ENCODE measurements at regions not wholly inside any gene's neighbourhood (a gene's known extent, or its start where the extent isn't known, plus 50 kb on each side); places are given as distances from the start of the nearest gene placed in this dataset.

DNA sequence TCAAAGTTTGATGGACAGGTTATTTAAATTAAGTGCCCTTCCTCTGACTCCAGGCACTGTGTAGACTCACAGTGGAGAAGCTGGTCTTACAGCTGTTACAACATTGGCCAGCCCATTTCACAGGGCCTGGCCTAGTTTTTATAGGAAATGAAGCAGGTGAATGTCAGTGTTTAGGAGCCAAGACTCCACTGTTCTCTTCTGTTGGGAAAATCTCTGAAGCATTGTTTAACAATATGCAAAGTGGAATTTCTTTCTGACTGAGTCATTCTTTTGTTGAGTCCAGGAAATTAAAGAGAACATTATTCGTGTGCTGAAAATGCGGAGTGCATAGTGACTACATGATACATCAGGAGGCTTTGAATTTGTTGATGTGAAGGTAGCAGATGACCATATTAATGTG, 64.7 kb downstream of the ARRDC4 start:
- no peak for FAIRE-seq
- DNase-seq (ENCODE audit: low spot score in 2 of 2): no peak

DNA sequence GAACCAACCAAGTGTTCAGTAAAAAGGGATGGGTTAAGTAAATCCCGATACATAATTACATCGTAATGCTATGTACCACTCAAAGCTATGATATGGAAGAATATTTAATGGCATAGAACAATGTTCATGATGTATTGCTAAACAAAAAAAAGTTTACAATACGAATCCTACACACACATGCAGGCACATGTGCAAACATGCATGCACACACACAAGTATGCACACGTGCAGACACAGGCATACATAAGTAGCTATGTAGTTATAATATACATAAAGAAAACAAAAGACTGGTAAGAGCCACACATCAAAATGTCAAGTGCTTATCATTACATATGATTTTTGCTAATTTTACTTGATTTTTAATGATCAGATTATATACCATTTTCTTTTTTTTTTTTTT, 74.2 kb downstream of the ARRDC4 start:
- DNase-seq (ENCODE audit: low spot score in 2 of 2) (no peak), FAIRE-seq (no peak)

DNA sequence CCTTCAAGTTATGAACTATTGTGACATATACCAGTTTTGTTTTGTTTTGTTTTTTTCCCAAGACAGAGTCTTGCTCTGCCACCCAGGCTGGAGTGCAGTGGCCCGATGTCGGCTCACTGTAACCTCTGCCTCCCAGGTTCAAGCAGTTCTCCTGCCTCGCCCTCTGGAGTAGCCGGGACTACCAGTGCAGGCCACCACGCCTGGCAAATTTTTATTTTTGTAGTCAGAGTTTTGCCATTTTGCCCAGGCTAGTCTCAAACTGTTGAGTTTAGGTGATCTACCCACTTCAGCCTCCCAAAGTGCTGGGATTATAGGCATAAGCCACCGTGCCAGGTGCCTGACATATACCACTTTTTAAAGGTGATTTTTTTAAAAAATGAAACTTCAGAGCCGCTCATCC, 74.6 kb downstream of the ARRDC4 start:
- DNase-seq (ENCODE audit: low spot score in 2 of 2) (no peak), FAIRE-seq (no peak)

DNA sequence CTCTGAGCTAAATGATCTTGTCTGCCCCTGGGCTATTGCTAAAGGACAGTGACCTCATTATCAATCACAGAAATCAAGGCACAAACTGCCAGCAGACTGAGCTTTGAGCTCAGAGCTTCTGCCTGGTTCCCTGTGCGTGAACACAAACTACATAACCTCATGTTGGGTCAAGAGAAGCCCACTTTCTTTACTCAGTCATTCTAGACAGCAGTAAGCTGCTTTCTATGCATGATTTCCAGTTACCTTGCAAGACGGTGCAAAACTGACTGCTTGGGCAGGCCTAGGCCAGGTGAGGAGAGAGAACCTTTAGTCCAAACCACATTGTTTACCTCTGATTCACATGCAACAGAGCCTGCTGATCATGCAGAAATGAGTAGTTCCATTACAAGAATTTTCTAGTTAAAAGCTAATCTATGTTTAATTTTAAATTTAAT, 75.1 kb downstream of the ARRDC4 start:
- FAIRE-seq (no peak), DNase-seq (ENCODE audit: low spot score in 2 of 2) (no peak)

DNA sequence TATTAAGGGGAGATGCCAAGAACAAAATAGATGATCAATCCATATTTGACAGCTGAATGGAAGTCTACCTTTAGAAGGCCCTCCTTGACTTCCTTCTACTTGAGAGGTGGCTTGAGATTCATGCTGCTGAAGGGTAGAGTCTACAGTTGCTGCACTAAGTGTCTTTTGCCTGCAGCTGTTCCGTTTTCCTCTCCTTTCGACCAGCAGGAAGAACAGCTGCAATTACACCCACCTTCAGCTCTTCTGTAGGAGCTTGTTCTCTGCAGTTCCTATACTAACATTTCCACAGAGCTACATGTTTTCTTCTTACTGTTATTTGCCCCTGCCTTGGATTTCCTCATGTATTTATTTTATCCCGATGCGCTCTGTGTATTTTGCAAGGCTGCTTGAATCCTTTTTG, 79.1 kb downstream of the ARRDC4 start:
- FAIRE-seq: no peak
- DNase-seq (ENCODE audit: low spot score in 2 of 2): no peak

DNA sequence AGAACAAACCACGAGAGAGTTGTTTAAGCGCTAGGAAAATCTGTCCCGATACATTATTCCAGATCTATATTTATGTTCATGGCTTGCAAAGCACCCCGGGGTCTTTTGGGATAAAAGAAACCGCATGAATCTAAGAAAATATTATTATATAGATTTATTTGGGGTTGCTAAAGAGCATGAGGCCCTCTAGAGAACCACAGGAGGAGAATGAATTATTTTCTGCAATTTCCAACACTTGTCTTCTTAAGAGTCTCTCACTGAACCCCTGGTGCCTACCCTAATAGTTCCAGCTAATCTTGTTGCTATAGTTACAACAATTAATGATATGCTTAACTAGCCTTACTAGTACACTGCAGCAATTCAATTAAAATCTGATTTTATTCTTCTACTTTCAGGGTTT, 79.6 kb downstream of the ARRDC4 start:
- no peak for DNase-seq (ENCODE audit: low spot score in 2 of 2)
- FAIRE-seq: no peak

DNA sequence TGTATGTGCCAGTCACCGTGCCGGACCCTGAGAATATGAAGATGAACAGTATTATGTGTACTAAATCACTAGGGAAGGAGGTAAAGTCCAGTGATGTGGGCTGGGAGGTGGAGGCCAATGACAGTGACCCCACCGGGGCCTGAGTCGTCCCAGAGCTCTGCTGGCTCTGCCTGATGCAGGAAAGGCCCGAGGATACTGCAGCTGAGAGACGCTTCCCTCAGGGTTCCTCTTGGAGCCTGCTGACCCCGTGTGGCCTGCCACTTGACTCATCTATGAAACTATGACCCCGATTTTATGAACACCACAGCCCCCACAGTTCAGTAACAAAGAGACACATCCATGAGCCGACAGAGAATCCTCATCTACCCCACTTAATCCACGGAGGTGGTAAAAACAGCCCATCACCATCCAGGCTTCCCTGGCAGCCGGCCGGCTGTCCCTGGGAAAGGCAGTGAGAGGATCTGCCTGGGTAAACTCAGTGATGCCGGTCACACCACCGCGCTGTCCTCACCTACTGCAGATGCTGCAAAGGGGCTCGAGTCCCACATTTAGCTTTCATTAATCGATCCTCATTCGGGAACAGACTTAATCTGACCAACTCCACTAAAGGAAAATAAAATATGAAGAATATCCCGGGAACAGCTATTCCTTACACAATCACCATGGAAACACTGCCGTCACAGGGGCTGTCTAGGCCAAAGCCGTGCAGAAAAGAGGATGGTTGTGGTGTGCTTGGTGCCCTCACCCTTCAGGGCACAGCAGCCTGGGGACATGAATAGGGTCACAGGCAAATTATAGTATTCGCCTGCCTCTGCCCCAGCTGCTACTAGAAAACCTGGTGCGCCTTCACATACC, 82.9 kb downstream of the ARRDC4 start:
- DNase-seq (ENCODE audit: low spot score in 2 of 2): no peak
- FAIRE-seq: no peak

DNA sequence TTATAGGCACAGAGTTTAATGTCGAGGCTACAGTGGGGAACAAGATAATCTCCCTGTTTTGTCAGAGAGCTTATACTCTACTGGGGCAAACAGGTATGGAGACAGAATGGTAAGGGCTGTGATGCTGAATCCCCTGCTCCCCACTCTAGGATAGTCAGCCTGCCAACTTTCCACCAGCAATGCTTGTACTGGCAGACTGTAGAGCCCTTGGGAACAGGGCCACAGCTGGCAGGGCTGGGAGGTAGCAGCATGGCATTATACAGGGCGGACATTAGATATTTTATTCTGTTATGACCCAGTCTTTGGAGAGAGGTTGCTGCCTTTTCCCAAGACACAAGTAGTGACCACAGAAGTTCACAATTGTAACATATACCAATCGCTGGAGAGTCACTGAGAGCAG, 91.2 kb downstream of the ARRDC4 start:
- FAIRE-seq: no peak
- DNase-seq (ENCODE audit: low spot score in 2 of 2): no peak

DNA sequence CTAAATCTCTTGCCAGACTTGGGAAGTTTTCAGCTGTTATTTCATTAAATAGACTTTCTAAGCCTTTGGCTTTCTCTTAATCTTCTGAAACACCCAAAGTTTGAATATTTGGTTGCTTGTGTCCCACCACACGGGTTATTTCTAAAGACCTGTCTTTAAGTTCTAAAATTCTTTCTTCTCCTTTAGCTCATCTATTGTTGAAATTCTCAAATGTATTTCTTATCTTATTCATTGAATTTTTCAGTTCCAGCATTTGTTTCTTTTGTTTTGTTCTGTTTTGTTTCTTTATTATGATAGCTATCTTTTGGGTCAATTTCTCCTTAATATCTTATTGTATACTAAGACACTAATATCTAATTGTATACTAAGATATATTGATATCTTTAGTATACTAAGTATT, 97.0 kb downstream of the ARRDC4 start:
- peak; percentile 74 for FAIRE-seq

DNA sequence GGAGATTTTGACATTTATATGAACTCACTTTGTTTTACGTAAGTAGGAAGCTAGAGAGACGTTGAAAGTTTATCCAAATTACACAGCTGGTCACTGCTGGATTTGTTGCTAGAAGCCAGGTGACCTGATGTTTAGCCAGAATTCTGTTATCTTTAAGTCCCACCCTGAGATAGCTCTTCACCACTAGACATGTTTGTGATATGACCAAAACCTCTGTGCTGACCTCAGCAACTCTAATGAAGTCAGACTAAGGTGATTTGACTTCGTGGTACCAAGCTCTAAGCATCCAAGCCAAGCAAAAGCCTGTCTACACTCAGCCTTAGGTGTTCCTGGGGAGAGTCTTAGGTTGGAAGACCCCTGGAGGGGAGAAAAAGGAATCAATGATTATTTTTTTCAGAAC, 102.4 kb downstream of the ARRDC4 start:
- FAIRE-seq (no peak), DNase-seq (ENCODE audit: low spot score in 2 of 2) (no peak)

More for the DNA sequence above, 97.0 kb downstream of the ARRDC4 start:
- no peak for DNase-seq (ENCODE audit: low spot score in 2 of 2)

DNA sequence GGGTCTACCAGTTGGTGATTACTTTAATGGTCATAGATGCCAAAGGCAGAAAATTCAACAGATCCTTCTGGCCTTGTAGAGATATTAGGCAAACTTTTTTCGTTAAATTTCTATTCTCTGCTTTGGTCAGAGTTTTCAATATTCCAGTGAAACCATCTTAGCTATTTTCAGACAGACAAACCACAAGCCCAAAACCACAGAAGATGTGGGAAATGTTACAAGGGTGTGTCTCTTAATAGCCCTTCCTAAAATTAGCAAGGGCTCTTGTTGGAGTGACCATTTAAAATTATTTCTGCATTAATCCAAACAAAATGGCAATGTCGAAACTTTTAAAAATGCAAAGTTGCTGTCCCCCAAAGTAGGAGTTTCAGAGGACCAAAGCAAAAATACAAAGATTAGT, 102.8 kb downstream of the ARRDC4 start:
- DNase-seq (ENCODE audit: low spot score in 2 of 2) (no peak), FAIRE-seq (no peak)

DNA sequence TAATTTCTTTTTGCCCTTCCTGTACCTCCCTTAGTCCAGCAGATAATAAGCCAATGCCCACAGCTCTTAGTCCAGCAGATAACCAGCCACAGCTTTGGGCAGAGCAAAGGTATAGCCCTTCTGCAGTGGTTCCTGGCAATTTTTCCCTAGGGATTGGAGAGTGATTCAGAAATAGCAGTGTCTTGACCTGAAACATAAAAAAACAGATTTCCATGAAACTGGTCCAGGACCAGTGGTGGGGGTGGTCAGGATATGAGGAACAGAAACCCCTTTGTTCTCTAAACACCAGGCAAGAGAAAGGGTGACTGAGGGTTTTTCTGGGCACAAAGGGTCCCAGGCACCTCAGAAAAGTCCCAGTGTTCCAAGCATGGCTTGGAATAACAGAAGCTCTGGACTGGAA, 103.4 kb downstream of the ARRDC4 start:
- no peak for FAIRE-seq
- DNase-seq (ENCODE audit: low spot score in 2 of 2): no peak

DNA sequence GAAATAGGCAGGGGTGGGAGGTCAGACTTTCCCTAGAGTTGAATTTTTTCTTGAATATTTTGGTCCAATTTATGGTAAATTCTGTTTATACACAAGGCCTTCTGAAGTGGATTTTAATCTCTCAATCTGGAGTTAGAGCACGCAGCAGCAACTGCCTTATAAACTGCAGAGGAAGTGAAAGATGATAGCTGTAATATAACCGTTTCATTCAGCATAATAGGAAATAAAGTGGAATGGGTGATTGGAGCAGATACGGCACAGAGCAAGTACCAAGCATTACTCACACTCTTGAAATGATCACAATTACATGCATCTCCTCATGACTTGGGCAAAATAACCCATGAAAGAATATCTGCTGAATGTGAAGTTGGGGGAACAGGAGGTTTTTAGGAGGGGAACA, 106.8 kb downstream of the ARRDC4 start:
- FAIRE-seq (no peak), DNase-seq (ENCODE audit: low spot score in 2 of 2) (no peak)

DNA sequence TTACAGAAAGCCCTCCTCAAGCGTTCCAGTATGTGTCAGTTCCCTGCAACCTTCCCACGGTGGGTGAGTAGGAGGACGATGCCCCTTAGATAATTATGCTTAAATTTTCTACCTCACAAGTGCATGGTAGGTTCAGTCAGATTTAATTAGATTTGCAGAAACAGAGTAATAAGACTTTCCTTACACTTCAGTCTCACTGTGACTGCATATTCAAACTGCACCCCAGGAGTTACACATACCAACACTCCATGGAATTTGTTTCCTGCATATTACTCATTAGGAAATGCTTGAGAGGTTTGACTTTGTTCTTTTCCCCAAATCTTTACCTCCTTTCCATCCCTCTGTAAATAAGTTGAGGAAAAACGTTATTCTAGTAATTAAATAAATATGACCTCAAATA, 108.8 kb downstream of the ARRDC4 start:
- DNase-seq (ENCODE audit: low spot score in 2 of 2): no peak
- FAIRE-seq: no peak

DNA sequence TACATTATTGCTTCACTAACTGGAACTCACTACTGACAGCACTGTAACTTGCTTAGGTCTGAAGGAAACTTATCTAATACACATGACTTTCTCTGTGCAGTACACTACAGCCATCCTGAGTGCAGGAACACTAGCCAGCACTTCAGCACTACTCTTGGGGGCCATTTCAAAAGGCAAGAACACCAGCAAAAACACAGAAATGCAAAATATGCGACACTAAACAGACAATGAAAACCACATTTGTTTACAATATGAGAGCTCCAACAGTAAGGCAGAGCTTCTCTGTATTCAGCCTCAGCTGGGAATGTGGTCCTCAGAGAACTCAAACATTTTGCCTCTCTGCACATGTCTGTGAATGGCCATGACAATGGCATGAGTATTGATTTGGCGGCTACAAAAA, 109.6 kb downstream of the ARRDC4 start:
- FAIRE-seq (no peak), DNase-seq (ENCODE audit: low spot score in 2 of 2) (no peak)

DNA sequence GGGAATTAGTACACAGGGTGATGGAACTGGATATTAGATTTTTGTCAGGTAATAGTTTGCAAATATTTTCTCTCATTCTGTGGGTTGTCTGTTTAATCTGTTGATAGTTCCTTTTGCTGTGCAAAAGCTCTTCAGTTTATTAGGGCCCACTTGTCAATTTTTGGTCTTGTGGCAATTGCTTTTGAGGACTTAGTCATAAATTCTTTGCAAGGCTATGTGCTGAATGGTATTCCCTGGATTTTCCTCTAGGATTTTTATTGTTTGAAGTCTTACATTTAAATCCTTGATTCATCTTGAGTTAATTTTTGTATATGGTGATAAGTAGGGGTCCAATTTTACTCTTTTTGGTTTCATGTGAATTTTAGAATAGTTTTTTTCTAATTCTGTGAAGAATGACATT, 111.3 kb downstream of the ARRDC4 start:
- FAIRE-seq: no peak

DNA sequence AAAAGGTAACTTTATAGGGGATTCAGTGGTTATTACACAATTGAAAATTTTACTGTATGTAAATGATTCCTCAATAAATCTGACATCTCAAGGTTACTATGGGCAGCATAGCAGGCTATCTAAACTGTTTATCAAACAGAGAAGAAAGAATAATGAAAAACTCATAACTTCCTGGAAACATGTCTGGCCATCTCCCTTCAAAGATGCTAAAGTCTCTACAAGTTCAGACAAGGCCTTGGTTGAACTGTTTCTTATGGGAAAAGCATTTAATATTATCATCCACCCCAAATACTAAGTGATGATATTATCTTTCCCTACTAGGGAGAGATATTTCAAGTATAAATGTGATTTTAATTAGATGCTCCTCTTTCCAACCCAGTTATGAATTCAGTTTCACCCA, 114.9 kb downstream of the ARRDC4 start:
- FAIRE-seq: no peak

More for the DNA sequence above, 111.3 kb downstream of the ARRDC4 start:
- no peak for DNase-seq (ENCODE audit: low spot score in 2 of 2)

DNA sequence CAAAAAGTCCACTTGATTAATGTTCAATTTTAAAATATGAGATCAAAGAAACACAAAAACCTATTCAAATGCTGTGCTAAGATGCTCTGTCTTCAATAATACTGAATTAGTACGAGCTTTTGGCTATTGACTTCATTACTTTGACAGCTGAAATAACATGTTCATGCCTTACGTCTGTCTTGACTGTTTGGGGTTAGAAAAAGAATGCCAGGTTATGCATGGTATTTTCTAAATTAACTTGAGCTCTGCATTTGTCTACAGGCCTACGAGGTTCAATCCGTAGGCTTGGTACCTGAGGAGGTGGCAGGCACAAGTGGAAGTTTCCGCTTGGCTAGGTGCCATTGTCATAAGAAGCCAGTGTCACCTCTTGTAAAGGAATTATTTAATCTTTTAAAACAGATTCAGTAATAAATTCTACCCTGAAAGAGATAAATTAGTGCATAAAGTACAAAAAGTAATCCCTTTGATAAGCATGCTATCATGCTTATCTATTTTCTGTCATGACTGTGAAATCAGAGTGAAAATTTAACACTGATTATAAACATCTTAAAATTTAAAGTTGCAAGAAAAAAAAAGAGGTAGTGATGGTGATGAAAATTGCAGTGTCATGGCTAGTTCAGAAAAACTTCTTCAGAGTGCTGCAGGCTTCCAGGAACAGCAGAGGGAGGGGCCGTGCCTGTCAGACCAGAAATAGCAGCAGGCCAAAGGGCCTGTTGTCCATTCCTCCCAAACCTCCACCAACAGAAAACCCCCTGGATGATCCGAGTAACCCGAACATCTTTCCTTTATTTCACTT, 115.7 kb downstream of the ARRDC4 start:
- DNase-seq (ENCODE audit: low spot score in 2 of 2) (no peak), FAIRE-seq (no peak)

More for the DNA sequence above, 114.9 kb downstream of the ARRDC4 start:
- no peak for DNase-seq (ENCODE audit: low spot score in 2 of 2)

DNA sequence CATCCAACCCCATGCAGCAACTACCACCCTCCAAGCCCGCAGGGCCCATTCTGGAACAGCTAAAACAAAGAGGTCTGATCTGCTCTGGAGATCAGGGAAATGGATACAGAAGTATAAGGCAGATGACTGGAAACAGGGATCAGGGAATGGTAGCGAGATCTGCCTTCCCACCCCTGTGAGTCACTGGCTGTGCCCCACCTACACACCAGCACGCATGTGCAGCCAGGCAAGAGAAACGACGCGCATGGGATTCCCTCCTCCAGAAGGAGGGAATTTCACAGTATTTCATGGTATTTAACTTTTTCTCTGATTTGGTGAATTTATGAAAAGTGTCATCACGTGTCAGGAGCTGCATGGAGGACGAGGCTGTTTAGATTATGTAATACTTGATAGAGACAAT, 116.7 kb downstream of the ARRDC4 start:
- DNase-seq (ENCODE audit: low spot score in 2 of 2) (no peak), FAIRE-seq (no peak)

DNA sequence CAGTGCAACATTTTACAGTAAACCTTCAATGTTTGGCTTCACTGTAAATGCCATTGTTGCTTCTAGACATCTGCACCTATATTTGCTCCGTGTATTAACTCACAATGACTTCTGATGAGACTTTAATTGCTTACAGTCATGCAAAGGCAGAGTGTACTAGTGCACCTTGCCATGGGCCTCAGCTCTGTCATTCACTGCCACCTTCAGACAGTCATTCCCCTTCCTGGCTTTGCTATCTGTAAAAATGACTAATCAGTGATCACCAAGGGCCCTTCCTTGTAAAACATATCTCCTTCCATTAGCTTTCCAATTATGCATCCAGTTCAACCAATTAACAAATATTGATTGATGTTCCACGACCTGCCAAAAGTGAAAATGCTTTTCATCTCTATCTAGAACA, 120.3 kb downstream of the ARRDC4 start:
- FAIRE-seq (no peak), DNase-seq (ENCODE audit: low spot score in 2 of 2) (no peak)

DNA sequence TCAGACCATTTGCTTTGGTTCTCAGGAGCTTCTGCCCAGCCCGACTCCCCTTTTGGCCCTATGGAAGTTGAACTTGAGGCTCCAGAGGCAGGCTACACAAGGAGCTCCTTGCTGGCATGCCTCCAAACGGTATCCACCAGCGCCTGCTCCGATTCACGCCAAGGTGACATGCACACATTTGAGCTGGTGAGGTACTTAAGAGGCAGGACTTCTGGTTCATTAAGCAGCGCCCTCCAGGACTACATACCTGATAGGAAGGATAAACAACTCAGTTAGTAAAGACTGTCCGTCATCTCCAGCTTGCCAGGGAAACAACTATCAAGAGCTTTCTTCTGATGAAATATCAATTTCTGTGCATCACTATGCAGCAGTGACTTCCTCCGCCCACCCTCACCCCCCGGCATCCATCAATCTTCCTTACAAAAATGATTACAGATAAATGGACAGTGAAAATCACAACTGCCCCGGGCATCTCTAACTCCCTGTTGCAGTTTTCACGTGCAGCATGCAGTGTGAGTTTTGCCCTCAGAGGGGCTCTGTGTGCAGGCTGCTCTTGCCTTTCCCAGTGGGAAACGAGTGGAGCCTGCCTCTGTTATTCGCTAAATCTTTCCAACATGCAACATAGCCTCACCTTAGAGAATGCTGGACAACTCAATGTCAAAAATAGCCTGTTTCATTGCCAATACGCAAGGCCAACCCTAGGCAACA, 122.9 kb downstream of the ARRDC4 start:
- no peak for DNase-seq (ENCODE audit: low spot score in 2 of 2)
- FAIRE-seq: no peak
